Type B pancreatic cell (in vitro differentiated cells): ENCODE measurements at regions not wholly inside any gene's neighbourhood (a gene's known extent, or its start where the extent isn't known, plus 50 kb on each side); places are given as distances from the start of the nearest gene placed in this dataset.
A peak's percentile ranks its signal among the peaks of the same experiment; 100 is the strongest.

ENCODE experiments used
- DNase-seq: peaks from one replicate; pipeline ENCODE4 v3.0.0; 2021; ENCODE audit warnings: mixed read lengths; ENCODE audit not compliant: unreplicated experiment; ENCODE audit errors: extremely low spot score
- H3K27ac Mint-ChIP-seq: 2 replicates; pipeline ENCODE4 v1.8.0; 2021; ENCODE audit warnings: mild to moderate bottlenecking, mixed read lengths
- H3K27me3 Mint-ChIP-seq: 2 replicates; pipeline ENCODE4 v1.8.0; 2021; ENCODE audit warnings: mixed read lengths
- H3K36me3 Mint-ChIP-seq: 2 replicates; pipeline ENCODE4 v1.8.0; 2021; ENCODE audit warnings: mixed read lengths
- H3K4me1 Mint-ChIP-seq: one replicate; pipeline ENCODE4 v1.8.0; 2021; ENCODE audit warnings: mixed read lengths; ENCODE audit not compliant: unreplicated experiment
- H3K4me3 Mint-ChIP-seq: 2 replicates; pipeline ENCODE4 v1.8.0; 2021; ENCODE audit warnings: mild to moderate bottlenecking, mixed read lengths
- H3K9me3 Mint-ChIP-seq: 2 replicates; pipeline ENCODE4 v1.8.0; 2021; ENCODE audit warnings: mixed read lengths
- CTCF ChIP-seq: fragments of 200-600 bp; sonication (generic); conservative IDR thresholded peaks from 2 replicates; pipeline ENCODE4 v1.5.0; 2021; ENCODE audit warnings: antibody characterized with exemption, mild to moderate bottlenecking

DNA sequence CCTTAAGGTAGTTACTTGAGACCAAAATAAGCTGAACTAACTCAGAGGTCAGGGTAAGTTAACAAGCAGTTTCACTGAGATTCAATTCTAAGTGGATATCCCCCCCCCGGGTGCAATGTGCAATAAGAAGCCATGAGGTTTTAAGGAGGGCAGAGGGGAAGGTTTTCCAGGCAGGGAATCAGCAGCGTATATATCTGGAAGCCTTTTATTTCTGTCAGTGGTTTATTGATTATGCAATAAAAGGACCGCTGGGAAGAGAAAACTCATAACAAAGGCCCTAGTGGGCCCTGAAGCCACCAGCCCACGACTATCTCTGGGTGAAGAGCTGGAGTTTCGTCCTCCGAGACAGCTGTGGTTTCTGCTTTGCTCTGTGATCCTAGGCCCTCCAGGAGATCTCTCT is 53.1 kb upstream of the CTPS1 start:
- no peak for TF ChIP-seq CTCF
- H3K27ac Mint-ChIP-seq = peak overlapping the region; percentile 17
- H3K4me1 Mint-ChIP-seq = peaks cover 27% of the 10 kb centered on the region

DNA sequence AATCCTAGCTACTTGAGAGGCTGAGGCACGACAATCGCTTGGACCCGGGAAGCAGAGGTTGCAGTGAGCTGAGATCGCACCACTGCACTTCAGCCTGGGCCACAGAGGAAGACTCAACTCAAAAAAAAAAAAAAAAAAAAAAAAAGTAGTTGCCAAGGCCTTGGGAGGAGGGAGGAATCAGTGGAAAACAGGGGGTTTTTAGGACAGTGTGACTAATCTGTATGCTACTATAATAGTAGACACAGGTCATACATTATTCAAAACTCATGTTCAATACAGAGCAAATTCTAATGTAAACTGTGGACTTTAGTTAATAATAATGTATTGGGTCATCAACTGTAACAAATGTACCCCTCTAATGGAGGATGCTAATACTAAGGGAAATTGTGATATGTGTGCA is 51.7 kb upstream of the CTPS1 start:
- DNase-seq = no peak
- no peaks in the 10 kb centered on the region for H3K9me3 Mint-ChIP-seq
- no peaks in the 10 kb centered on the region for H3K36me3 Mint-ChIP-seq
- H3K4me1 Mint-ChIP-seq = peaks cover 33% of the 10 kb centered on the region
- H3K27me3 Mint-ChIP-seq = no peaks in the 10 kb centered on the region
- TF ChIP-seq CTCF = no peak
- no peak overlapping the region for H3K4me3 Mint-ChIP-seq
- no peak overlapping the region for H3K27ac Mint-ChIP-seq

More for the DNA sequence above, 53.1 kb upstream of the CTPS1 start:
- no peak for DNase-seq
- Mint-ChIP-seq H3K27me3 (no peaks in the 10 kb centered on the region), H3K4me3 (peak overlapping the region; percentile 19), H3K9me3 (no peaks in the 10 kb centered on the region), H3K36me3 (no peaks in the 10 kb centered on the region)

- Mint-ChIP-seq H3K4me3 (no peak overlapping the region), H3K4me1 (peaks cover 33% of the 10 kb centered on the region), H3K36me3 (no peaks in the 10 kb centered on the region), H3K27ac (no peak overlapping the region), H3K9me3 (no peaks in the 10 kb centered on the region), H3K27me3 (no peaks in the 10 kb centered on the region)
- no peak for DNase-seq
- TF ChIP-seq CTCF = no peak
These were observed 50.8 kb upstream of the CTPS1 start for GRCh38 chr1:40928699-40929098.

DNA sequence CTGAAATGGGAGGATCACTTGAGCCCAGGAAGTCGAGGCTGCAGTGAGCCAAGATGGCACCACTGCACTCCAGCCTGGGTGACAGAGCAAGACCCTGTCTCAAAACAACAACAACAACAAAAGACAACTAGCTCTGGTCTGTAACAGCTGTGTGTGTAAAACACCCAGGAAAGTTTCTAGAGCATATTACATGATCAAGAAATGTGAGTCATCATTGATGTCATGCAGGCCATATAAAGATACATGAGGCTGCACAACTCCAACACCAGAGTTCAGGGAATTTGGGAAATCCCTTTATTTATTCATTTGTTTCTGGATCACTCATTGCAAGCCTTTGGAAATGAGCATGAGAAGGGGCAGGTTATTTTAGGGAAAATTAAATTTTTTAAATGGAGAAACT is 50.3 kb upstream of the CTPS1 start:
- Mint-ChIP-seq H3K27ac (no peak overlapping the region), H3K4me1 (peaks cover 36% of the 10 kb centered on the region), H3K4me3 (no peak overlapping the region), H3K27me3 (no peaks in the 10 kb centered on the region), H3K9me3 (no peaks in the 10 kb centered on the region), H3K36me3 (no peaks in the 10 kb centered on the region)
- no peak for DNase-seq
- TF ChIP-seq CTCF = no peak
